H1 (cell line): ENCODE measurements at regions not wholly inside any gene's neighbourhood (a gene's known extent, or its start where the extent isn't known, plus 50 kb on each side); places are given as distances from the start of the nearest gene placed in this dataset.

Source experiments
- CTCF ChIA-PET: fragments of 300-600 bp; sonication (Branson Sonifier 250); formaldehyde crosslinking; loops from one replicate; lab custom pipeline; 2021; ENCODE audit not compliant: partially characterized antibody; lab: Charles Lee
- POLR2A ChIA-PET: fragments of 300-600 bp; sonication (Branson Sonifier 250); formaldehyde crosslinking; loops from one replicate; lab custom pipeline; 2021; ENCODE audit warnings: inconsistent platforms; ENCODE audit not compliant: partially characterized antibody; lab: Charles Lee
- DNase-seq, 2 experiments: peaks; one replicate each; pipeline versions ENCODE4 v3.0.0 to v3.0.0-alpha.2; 2010 to 2022; ENCODE audit warnings: low spot score in 2 of 2, low read depth in 1 of 2, mixed read lengths in 1 of 2
- FAIRE-seq: peaks from 2 replicates; lab custom pipeline; 2011; peaks lifted over from hg19 to GRCh38; lab: Jason Lieb, UNC
- H2AFZ ChIP-seq: 2 replicates; pipeline ENCODE4 v1.8.1; 2012; ENCODE audit warnings: low read length, inconsistent platforms
- H2AK5ac ChIP-seq: 2 replicates; pipeline ENCODE4 v1.6.1; 2013; ENCODE audit warnings: low read depth, low read length
- H2BK120ac ChIP-seq: replicated peaks from 2 replicates; pipeline ENCODE3; 2013; ENCODE audit warnings: low read depth, low read length, inconsistent platforms
- H2BK12ac ChIP-seq: 2 replicates; pipeline ENCODE4 v1.6.1; 2013; ENCODE audit warnings: low read depth, low read length
- H2BK15ac ChIP-seq: 2 replicates; pipeline ENCODE4 v1.6.1; 2013; ENCODE audit warnings: low read length
- H2BK20ac ChIP-seq: 2 replicates; pipeline ENCODE4 v1.6.1; 2013; ENCODE audit warnings: low read length
- H2BK5ac ChIP-seq: 2 replicates; pipeline ENCODE4 v1.6.1; 2013; ENCODE audit warnings: low read depth, low read length
- H3K14ac ChIP-seq: 2 replicates; pipeline ENCODE4 v1.6.1; 2013; ENCODE audit warnings: inconsistent platforms; ENCODE audit not compliant: insufficient read length
- H3K18ac ChIP-seq: 2 replicates; pipeline ENCODE4 v1.6.1; 2013; ENCODE audit warnings: low read length; ENCODE audit errors: extremely low read depth
- H3K23ac ChIP-seq: 2 replicates; pipeline ENCODE4 v1.6.1; 2013; ENCODE audit warnings: inconsistent platforms; ENCODE audit not compliant: insufficient read length
- H3K23me2 ChIP-seq: 2 replicates; pipeline ENCODE4 v1.6.1; 2013; ENCODE audit warnings: low read depth, low read length
- H3K27ac ChIP-seq: 2 replicates; pipeline ENCODE4 v1.6.1; 2011; ENCODE audit warnings: low read depth, low read length, inconsistent platforms
- H3K27me3 ChIP-seq, 4 experiments: replicated peaks in 1 of 4; 1 replicate in 1 of 4; 2 replicates in 3 of 4; pipeline versions ENCODE4 v1.6.1 to v1.8.1; 2011 to 2013; ENCODE audit warnings: low read length in 3 of 4, mild to moderate bottlenecking in 3 of 4, inconsistent platforms in 2 of 4, mixed read lengths in 2 of 4, moderate library complexity in 1 of 4; ENCODE audit not compliant: control insufficient read depth in 3 of 4, insufficient read depth in 3 of 4; ENCODE audit errors: extremely low read depth in 1 of 4
- H3K36me3 ChIP-seq, 4 experiments: 2 replicates each; pipeline versions ENCODE4 v1.6.1 to v1.8.1; 2011 to 2013; ENCODE audit warnings: mild to moderate bottlenecking in 4 of 4, low read length in 3 of 4, moderate library complexity in 2 of 4, control low read depth in 1 of 4, inconsistent platforms in 1 of 4; ENCODE audit not compliant: insufficient read depth in 4 of 4, control insufficient read depth in 2 of 4
- H3K4ac ChIP-seq: replicated peaks from 2 replicates; pipeline ENCODE3; 2013; ENCODE audit warnings: low read length, low read depth, mixed read lengths, inconsistent platforms; ENCODE audit not compliant: insufficient read length
- H3K4me1 ChIP-seq, 4 experiments: replicated peaks in 1 of 4; 1 replicate in 1 of 4; 2 replicates in 3 of 4; pipeline versions ENCODE4 v1.6.1 to v1.8.1; 2011 to 2013; ENCODE audit warnings: low read length in 3 of 4, inconsistent platforms in 2 of 4, mixed read lengths in 1 of 4; ENCODE audit not compliant: insufficient read depth in 4 of 4, control insufficient read depth in 3 of 4
- H3K4me2 ChIP-seq, 2 experiments: 2 replicates each; pipeline versions ENCODE4 v1.6.1 to v1.8.1; 2011 to 2013; ENCODE audit warnings: low read depth in 2 of 2, low read length in 2 of 2, control low read depth in 1 of 2, inconsistent platforms in 1 of 2, mild to moderate bottlenecking in 1 of 2; ENCODE audit not compliant: insufficient read depth in 1 of 2
- H3K4me3 ChIP-seq, 4 experiments: fragments of 200-600, 300-600 bp in 1 of 4; sonication (generic), shearing (Covaris generic), sonication (Bioruptor Twin) in 1 of 4; 2 replicates each; pipeline versions ENCODE4 v1.5.1 to v1.8.1; 2011 to 2016; ENCODE audit warnings: low read length in 4 of 4, low read depth in 3 of 4, control low read depth in 2 of 4, inconsistent platforms in 2 of 4, mild to moderate bottlenecking in 2 of 4, mixed read lengths in 1 of 4, moderate library complexity in 1 of 4; ENCODE audit not compliant: insufficient read depth in 2 of 4; ENCODE audit errors: extremely low read depth in 1 of 4
- H3K56ac ChIP-seq: replicated peaks from 2 replicates; pipeline ENCODE3; 2013; ENCODE audit warnings: low read depth, mild to moderate bottlenecking, mixed read lengths, low read length, inconsistent platforms; ENCODE audit not compliant: insufficient read length
- H3K79me1 ChIP-seq: 2 replicates; pipeline ENCODE4 v1.6.1; 2013; ENCODE audit warnings: low read depth, low read length, control low read depth
- H3K79me2 ChIP-seq, 2 experiments: 2 replicates each; pipeline versions ENCODE4 v1.6.1 to v1.8.1; 2012 to 2013; ENCODE audit warnings: low read length in 2 of 2, mild to moderate bottlenecking in 2 of 2, inconsistent platforms in 1 of 2; ENCODE audit not compliant: insufficient read depth in 2 of 2, control insufficient read depth in 1 of 2
- H3K9ac ChIP-seq, 4 experiments: replicated peaks in 1 of 4; 1 replicate in 1 of 4; 2 replicates in 3 of 4; pipeline versions ENCODE4 v1.6.1 to v1.8.1; 2011 to 2013; ENCODE audit warnings: low read depth in 3 of 4, low read length in 3 of 4, control low read depth in 2 of 4, mild to moderate bottlenecking in 2 of 4, moderate library complexity in 2 of 4, inconsistent platforms in 1 of 4; ENCODE audit errors: extremely low read depth in 1 of 4
- H3K9me3 ChIP-seq, 2 experiments: 2 replicates each; pipeline versions ENCODE4 v1.6.1 to v1.8.1; 2012 to 2013; ENCODE audit warnings: mild to moderate bottlenecking in 2 of 2, moderate library complexity in 2 of 2, control low read depth in 1 of 2, inconsistent platforms in 1 of 2, low read depth in 1 of 2, low read length in 1 of 2, mixed read lengths in 1 of 2; ENCODE audit not compliant: insufficient read depth in 2 of 2
- H4K20me1 ChIP-seq, 2 experiments: replicated peaks in 1 of 2; 2 replicates each; pipeline versions ENCODE3 to v1.8.1; 2011 to 2013; ENCODE audit warnings: inconsistent platforms in 2 of 2, low read length in 2 of 2, mild to moderate bottlenecking in 1 of 2; ENCODE audit not compliant: insufficient read depth in 2 of 2, control insufficient read depth in 1 of 2
- H4K5ac ChIP-seq: 2 replicates; pipeline ENCODE4 v1.6.1; 2013; ENCODE audit warnings: low read length, low read depth, mixed read lengths, inconsistent platforms; ENCODE audit not compliant: insufficient read length
- H4K8ac ChIP-seq: 2 replicates; pipeline ENCODE4 v1.8.0; 2013; ENCODE audit warnings: mild to moderate bottlenecking, moderate library complexity, low read length, inconsistent platforms; ENCODE audit not compliant: insufficient read depth; ENCODE audit errors: extremely low read depth
- H4K91ac ChIP-seq: replicated peaks from 2 replicates; pipeline ENCODE3; 2013; ENCODE audit warnings: low read length, mixed read lengths, inconsistent platforms; ENCODE audit not compliant: insufficient read length
- FOSL1 ChIP-seq: IDR thresholded peaks from 2 replicates; pipeline ENCODE4 v1.6.1; 2011; ENCODE audit warnings: mild to moderate bottlenecking, low read depth, low read length, moderate library complexity; ENCODE audit not compliant: insufficient read depth
- HDAC2 ChIP-seq, 2 experiments: fragments of 300-600 bp in 1 of 2; sonication (generic) in 1 of 2; IDR thresholded peaks; 2 replicates each; pipeline ENCODE4 v1.6.1; 2011 to 2012; ENCODE audit warnings: low read depth in 2 of 2, low read length in 2 of 2, mild to moderate bottlenecking in 2 of 2, moderate library complexity in 2 of 2, borderline replicate concordance in 1 of 2, inconsistent platforms in 1 of 2
- KDM4A ChIP-seq: IDR thresholded peaks from one replicate; pipeline ENCODE4 v1.7.1; 2012; ENCODE audit warnings: low read depth, mild to moderate bottlenecking, moderate library complexity, low read length, inconsistent platforms; ENCODE audit not compliant: severe bottlenecking
- NRF1 ChIP-seq: IDR thresholded peaks from 2 replicates; pipeline ENCODE4 v1.6.1; 2011; ENCODE audit warnings: mild to moderate bottlenecking, low read depth, low read length, improper control_type of control experiment
- POLR2AphosphoS5 ChIP-seq: IDR thresholded peaks from 2 replicates; pipeline ENCODE4 v1.6.1; 2011; ENCODE audit warnings: low read depth, low read length
- TCF12 ChIP-seq: IDR thresholded peaks from 2 replicates; pipeline ENCODE4 v1.6.1; 2011; ENCODE audit warnings: low read depth, mild to moderate bottlenecking, low read length
- WGBS, 2 experiments: shearing (Covaris generic) in 1 of 2; methylation state at CpG; one replicate each; pipeline versions ENCODE4 v1.1.6 to v1.1.7; 2013 to 2015; ENCODE audit warnings: low lambda C conversion rate in 2 of 2, mixed read lengths in 2 of 2, inconsistent platforms in 1 of 2, low coverage in 1 of 2, missing lambda C conversion rate in 1 of 2; ENCODE audit not compliant: insufficient replicate concordance in 2 of 2, insufficient coverage in 1 of 2, insufficient read length in 1 of 2; ENCODE audit errors: extremely low coverage in 1 of 2, missing lambda C conversion rate in 1 of 2; 5-methylcytosine and 5-hydroxymethylcytosine counted together

GRCh38 chr22:47572443-47572842 lies 810.0 kb downstream of the TBC1D22A start:
- WGBS, 2 experiments = 84% methylated on average over 12 of the region's 12 CpGs; no CpG with 5 or more reads in 1 of the 2 experiments

More at GRCh38 chr22:47572443-47572842, 810.0 kb downstream of the TBC1D22A start:
- no peak overlapping the region for H4K5ac ChIP-seq
- H3K56ac ChIP-seq = no peak overlapping the region
- no peaks in the 10 kb centered on the region for H4K20me1 ChIP-seq
- no peak overlapping the region for H2BK20ac ChIP-seq
- H3K27me3 ChIP-seq = no peaks in the 10 kb centered on the region
- no peak overlapping the region for H3K18ac ChIP-seq
- H2AFZ ChIP-seq = no peak overlapping the region
- H3K9me3 ChIP-seq = peaks cover 84 to 88% of the 10 kb centered on the region in 2 experiments
- H3K27ac ChIP-seq = no peak overlapping the region
- no peak for FAIRE-seq
- no peak overlapping the region for H4K91ac ChIP-seq
- H2BK120ac ChIP-seq = no peak overlapping the region
- H3K14ac ChIP-seq = no peak overlapping the region
- no peak for TF ChIP-seq FOSL1
- no peak for TF ChIP-seq POLR2AphosphoS5
- TF ChIP-seq HDAC2 (IDR thresholded peaks at IDR 0.05; ENCODE audit: borderline replicate concordance in 1 of 2, low read depth in 2 of 2, low read length in 2 of 2) = no peak
- TF ChIP-seq KDM4A = no peak
- TF ChIP-seq NRF1 = no peak
- no peak for TF ChIP-seq TCF12
- TF ChIP-seq, all 59 proteins: peak for 0
- no peak overlapping the region for H3K4me3 ChIP-seq
- H3K23ac ChIP-seq = no peak overlapping the region
- H3K79me1 ChIP-seq = no peaks in the 10 kb centered on the region
- no peak overlapping the region for H4K8ac ChIP-seq
- ChIA-PET CTCF (no interaction called here), POLR2A (no interaction called here)
- no peaks in the 10 kb centered on the region for H3K4me1 ChIP-seq
- H3K79me2 ChIP-seq = no peaks in the 10 kb centered on the region
- 0 out of 2 replicates have a peak, but pooled peaks cover 2% of the 10 kb centered on the region for H3K23me2 ChIP-seq
- DNase-seq = no peak
- H2BK15ac ChIP-seq = no peak overlapping the region
- H2AK5ac ChIP-seq = no peak overlapping the region
- no peak overlapping the region for H2BK12ac ChIP-seq
- H3K36me3 ChIP-seq = no peaks in the 10 kb centered on the region; a peak in 1 of 8 replicates
- H3K4ac ChIP-seq = no peak overlapping the region
- H3K9ac ChIP-seq = no peak overlapping the region
- H3K4me2 ChIP-seq = no peak overlapping the region
- H2BK5ac ChIP-seq = no peak overlapping the region
